Heart right ventricle (tissue), 16 donors: ENCODE measurements at regions not wholly inside any gene's neighbourhood (a gene's known extent, or its start where the extent isn't known, plus 50 kb on each side); places are given as distances from the start of the nearest gene placed in this dataset.

Experiments
- ATAC-seq, 8 donors: fragments of 200-7000 bp; cut with Tn5 transposase; one replicate each; pipeline ENCODE4 v1.9.1; 2020; ENCODE audit warnings: mild to moderate bottlenecking in 8 of 8, moderate library complexity in 8 of 8, moderate number of reproducible peaks in 1 of 8
- DNase-seq, 2 donors: peaks; one replicate each; pipeline ENCODE4 v3.0.0-alpha.2; 2020
- H3K27ac ChIP-seq, 10 donors: fragments of 200-600 bp; sonication (generic) in 2 of 10; one replicate each; pipeline versions ENCODE4 v1.5.0 to v1.8.0; 2020 to 2022; ENCODE audit warnings: mild to moderate bottlenecking in 3 of 10
- H3K27me3 ChIP-seq, 7 donors: fragments of 200-600 bp; one replicate each; pipeline ENCODE4 v1.8.0; 2021 to 2022; ENCODE audit warnings: mild to moderate bottlenecking in 2 of 7
- H3K36me3 ChIP-seq, 9 donors: fragments of 200-600 bp; sonication (generic) in 1 of 9; one replicate each; pipeline versions ENCODE4 v1.5.0 to v1.8.0; 2020 to 2022; ENCODE audit warnings: mild to moderate bottlenecking in 2 of 9
- H3K4me1 ChIP-seq, 9 donors: fragments of 200-600 bp; sonication (generic) in 1 of 9; one replicate each; pipeline versions ENCODE4 v1.5.0 to v1.8.0; 2020 to 2022; ENCODE audit warnings: mild to moderate bottlenecking in 4 of 9
- H3K4me3 ChIP-seq, 10 donors: fragments of 200-600 bp; sonication (generic) in 2 of 10; one replicate each; pipeline versions ENCODE4 v1.5.0 to v1.8.0; 2020 to 2022; ENCODE audit warnings: mild to moderate bottlenecking in 7 of 10, moderate library complexity in 2 of 10
- H3K9me3 ChIP-seq, 11 donors: fragments of 200-600 bp in 10 of 11; sonication (generic) in 2 of 11; one replicate each; pipeline versions ENCODE4 v1.5.0 to v1.8.0; 2013 to 2022; ENCODE audit warnings: mild to moderate bottlenecking in 2 of 11, control low read depth in 1 of 11, moderate library complexity in 1 of 11
- CTCF ChIP-seq, 9 donors: fragments of 200-600 bp; sonication (generic) in 2 of 9; IDR thresholded peaks; one replicate each; pipeline versions ENCODE4 v1.5.0 to v1.8.0; 2021 to 2022; ENCODE audit warnings: antibody characterized with exemption in 9 of 9, mild to moderate bottlenecking in 5 of 9, moderate library complexity in 1 of 9
- WGBS, 2 donors: extraction: QIAGEN DNeasy Blood & Tissue Kit; methylation state at CpG; one replicate each; pipeline ENCODE4 v1.1.7; 2013; ENCODE audit warnings: inconsistent platforms in 1 of 2; 5-methylcytosine and 5-hydroxymethylcytosine counted together
- intact Hi-C, 10 donors: fragments of 100-400 bp; cut with DNase I; formaldehyde crosslinking; loops; one replicate each; pipeline versions ENCODE4 v1.11.1 to v1.14.2; 2022
- donor health status: Arrhythmogenic right ventricular cardiomyopathy.
- donor health status: ischemic (EF 13 %, LVEDD 7.1; RV severe dilation, severe dysfunction).
- donor health status: healthy with polysubstance abuse.
- donor health status: DM: no; HTN: yes; CAD: no.
- donor health status: DM: no; HTN: no; CAD: no.
- donor health status: ischemic (EF 25% LVEDD 6.9; RV normal size, moderate dysfunction).
- donor health status: ischemic (EF 25% LVEDD 5.7; RV mildly dilated, moderate dysfunction).
- donor health status: healthy.
- donor health status: DM: yes; HTN: yes; CAD: no.
- donor health status: Ischemic cardiomyopathy.
- donor health status: ischemic (EF 35%, LVEDD 5.7; RV mildly dilated, moderate dysfunction).
- donor health status: nonischemic (EF 11% LVEDD 7.7; RV severe dilation, severe dysfunction).
- donor health status: DM: yes; HTN: yes; CAD: no.
- donor health status: PGD.
- donor health status: ischemic (EF 29% LVEDD 5.4; RV normal size, mild dysfunction).
- donor health status: nonischemic (EF 23%, LVEDD 6.1; RV moderate dilation, normal function).

GRCh38 chr2:147657086-147658000 is 187.5 kb upstream of the ACVR2A start:
- no peak for DNase-seq
- ATAC-seq = no peak
- H3K36me3 ChIP-seq = no peaks in the 10 kb centered on the region
- H3K27me3 ChIP-seq = no peaks in the 10 kb centered on the region
- WGBS, 2 donors = 85 to 91% methylated on average over 2 of the region's 2 CpGs
- no peaks in the 10 kb centered on the region for H3K4me1 ChIP-seq
- H3K9me3 ChIP-seq = no peaks in the 10 kb centered on the region
- intact Hi-C loops = no loop called here
- TF ChIP-seq CTCF (IDR thresholded peaks at IDR 0.05) = no peak
- no peak overlapping the region for H3K4me3 ChIP-seq
- no peak overlapping the region for H3K27ac ChIP-seq

GRCh38 chr2:147649998-147650397 is 194.8 kb upstream of the ACVR2A start:
- ATAC-seq = no peak
- H3K27ac ChIP-seq = no peak overlapping the region
- no peak for DNase-seq
- H3K4me3 ChIP-seq = no peak overlapping the region
- peaks cover 0 to 3% (median 0%) of the 10 kb centered on the region in 7 donors for H3K27me3 ChIP-seq
- H3K36me3 ChIP-seq = no peaks in the 10 kb centered on the region
- no peaks in the 10 kb centered on the region for H3K4me1 ChIP-seq
- intact Hi-C loops = loop anchor here in 1 of 10 donors (5.0 kb wide), 1 partner anchor 1687 kb away; no protein-coding TSS in a partner anchor
- 88 to 91% methylated on average over 6 of the region's 6 CpGs for WGBS, 2 donors
- no peaks in the 10 kb centered on the region for H3K9me3 ChIP-seq
- TF ChIP-seq CTCF (IDR thresholded peaks at IDR 0.05) = no peak

GRCh38 chr2:147649286-147649685 is 195.5 kb upstream of the ACVR2A start:
- no peaks in the 10 kb centered on the region for H3K9me3 ChIP-seq
- H3K4me1 ChIP-seq = no peaks in the 10 kb centered on the region
- DNase-seq (no peak), ATAC-seq (no peak)
- peaks cover 0 to 3% (median 0%) of the 10 kb centered on the region in 7 donors for H3K27me3 ChIP-seq
- H3K4me3 ChIP-seq = no peak overlapping the region
- H3K27ac ChIP-seq = no peak overlapping the region
- WGBS, 2 donors = 83% methylated on average over 4 of the region's 4 CpGs
- H3K36me3 ChIP-seq = no peaks in the 10 kb centered on the region
- no peak for TF ChIP-seq CTCF (IDR thresholded peaks at IDR 0.05)
- intact Hi-C loops = loop anchor here in 1 of 10 donors (5.0 kb wide), 1 partner anchor 1688 kb away; no protein-coding TSS in a partner anchor

DNA sequence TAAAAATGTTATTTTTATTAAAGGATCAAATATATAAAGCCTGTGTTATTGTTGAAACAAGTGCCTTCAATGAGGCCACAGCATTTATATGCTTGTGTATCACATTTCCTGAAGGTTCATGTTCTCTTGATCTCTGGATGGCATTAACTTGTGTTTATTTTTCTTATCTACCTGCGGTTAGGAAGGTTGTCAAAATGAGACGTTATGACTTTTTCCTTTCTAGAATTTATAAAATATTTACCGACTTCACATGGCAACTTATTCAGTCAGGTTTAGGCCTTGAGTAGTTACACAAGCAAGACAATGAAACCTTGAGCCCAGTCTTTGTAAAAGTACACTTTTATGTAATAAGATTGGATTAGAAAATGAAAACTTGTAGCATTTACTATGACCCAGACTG is 196.4 kb upstream of the ACVR2A start:
- 87 to 89% methylated on average over 3 of the region's 3 CpGs for WGBS, 2 donors
- H3K4me3 ChIP-seq = no peak overlapping the region
- ATAC-seq = no peak
- no peak overlapping the region for H3K27ac ChIP-seq
- H3K27me3 ChIP-seq = peaks cover 0 to 3% (median 0%) of the 10 kb centered on the region in 7 donors
- no peaks in the 10 kb centered on the region for H3K4me1 ChIP-seq
- no peak for DNase-seq
- H3K9me3 ChIP-seq = no peaks in the 10 kb centered on the region
- no peaks in the 10 kb centered on the region for H3K36me3 ChIP-seq
- intact Hi-C loops = loop anchor here in 1 of 10 donors (5.0 kb wide), 1 partner anchor 1689 kb away; no protein-coding TSS in a partner anchor
- TF ChIP-seq CTCF (IDR thresholded peaks at IDR 0.05) = no peak
